IPS DF 4.7 (cell line): ENCODE measurements at regions not wholly inside any gene's neighbourhood (a gene's known extent, or its start where the extent isn't known, plus 50 kb on each side); places are given as distances from the start of the nearest gene placed in this dataset.
A peak's percentile ranks its signal among the peaks of the same experiment; 100 is the strongest.

ENCODE experiments used
- DNase-seq: peaks from one replicate; pipeline ENCODE4 v3.0.0-alpha.2; 2013; ENCODE audit warnings: low spot score; ENCODE audit errors: extremely low read depth

DNA sequence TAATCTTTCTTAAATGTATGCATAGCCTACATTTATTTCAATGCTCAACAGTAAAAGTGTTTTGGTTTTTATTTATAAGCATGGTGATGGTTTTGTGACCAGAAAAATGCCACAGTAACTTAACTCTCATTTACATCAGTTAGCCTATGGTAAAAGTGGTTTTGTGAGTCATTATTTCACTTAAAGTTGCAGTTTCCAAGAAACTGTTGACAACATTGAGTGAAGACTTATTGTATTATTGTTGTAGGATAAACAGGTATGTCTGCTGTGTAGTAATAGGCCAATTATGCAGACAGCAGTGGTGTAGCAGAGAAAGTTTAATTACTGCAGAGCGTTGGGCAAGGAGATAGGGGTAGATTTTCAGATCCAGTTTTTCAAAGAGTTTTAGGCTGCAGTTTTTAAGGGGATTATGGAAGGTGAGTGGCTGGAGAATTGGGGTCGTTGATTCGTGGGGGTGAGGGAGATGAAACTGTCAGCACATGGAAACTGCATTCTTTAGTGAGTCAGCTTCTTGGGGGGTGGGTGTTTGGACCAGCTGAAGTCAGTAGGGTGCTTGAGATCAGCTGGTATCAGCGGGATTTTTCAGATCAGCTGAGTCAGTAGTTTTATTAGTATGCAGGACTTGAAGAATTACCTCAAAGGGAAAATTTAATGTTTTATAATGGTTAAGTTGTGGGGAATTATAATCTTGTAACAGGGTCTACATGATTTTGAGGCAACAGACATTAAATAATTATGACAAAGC lies 168.7 kb upstream of the FMN2 start:
- no peak for DNase-seq

GRCh38 chr1:239924741-239925350 lies 166.8 kb upstream of the FMN2 start:
- no peak for DNase-seq

DNA sequence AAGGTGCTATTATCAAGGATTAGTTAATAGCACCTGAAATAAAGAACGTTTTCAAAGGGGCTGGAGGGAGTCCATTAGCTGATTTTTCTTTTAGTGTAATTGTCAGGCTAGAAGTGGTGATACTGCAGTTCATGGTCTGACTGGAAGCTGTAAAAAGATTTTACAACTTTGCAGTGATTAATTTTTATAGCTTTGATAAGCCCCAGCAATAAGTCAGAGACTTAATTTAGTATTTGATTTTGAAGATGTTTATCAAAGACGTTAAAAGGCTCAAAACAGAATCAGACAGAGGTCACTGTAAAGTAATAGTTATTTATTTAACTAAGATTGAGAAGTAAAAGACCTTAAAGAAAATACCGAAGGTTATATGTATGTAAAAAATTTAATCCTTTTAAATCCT lies 165.5 kb upstream of the FMN2 start:
- DNase-seq = no peak

- DNase-seq = no peak
These were observed 162.4 kb upstream of the FMN2 start for GRCh38 chr1:239929317-239929716.

- DNase-seq = no peak
These were observed 160.9 kb upstream of the FMN2 start for GRCh38 chr1:239930686-239931262.

- no peak for DNase-seq
These were observed 160.3 kb upstream of the FMN2 start for GRCh38 chr1:239931341-239931740.

- DNase-seq = no peak
These were observed 152.1 kb upstream of the FMN2 start for GRCh38 chr1:239939602-239940001.

DNA sequence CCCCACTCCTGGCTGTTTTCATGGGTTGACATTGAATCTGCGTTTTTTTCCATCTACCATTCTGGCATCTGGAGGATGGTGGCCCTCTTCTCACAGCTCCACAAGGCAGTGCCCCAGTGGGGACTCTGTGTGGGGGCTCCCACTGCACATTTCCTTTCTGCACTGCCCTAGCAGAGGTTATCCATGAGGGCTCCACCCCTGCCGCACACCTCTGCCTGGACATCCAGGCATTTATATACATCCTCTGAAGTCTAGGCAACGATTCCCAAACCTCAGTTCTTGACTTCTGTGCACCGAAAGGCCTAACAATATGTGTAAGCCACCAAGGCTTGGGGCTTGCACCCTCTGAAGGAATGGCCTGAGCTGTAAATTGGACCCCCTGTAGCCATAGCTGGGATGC lies 147.9 kb upstream of the FMN2 start:
- no peak for DNase-seq

DNA sequence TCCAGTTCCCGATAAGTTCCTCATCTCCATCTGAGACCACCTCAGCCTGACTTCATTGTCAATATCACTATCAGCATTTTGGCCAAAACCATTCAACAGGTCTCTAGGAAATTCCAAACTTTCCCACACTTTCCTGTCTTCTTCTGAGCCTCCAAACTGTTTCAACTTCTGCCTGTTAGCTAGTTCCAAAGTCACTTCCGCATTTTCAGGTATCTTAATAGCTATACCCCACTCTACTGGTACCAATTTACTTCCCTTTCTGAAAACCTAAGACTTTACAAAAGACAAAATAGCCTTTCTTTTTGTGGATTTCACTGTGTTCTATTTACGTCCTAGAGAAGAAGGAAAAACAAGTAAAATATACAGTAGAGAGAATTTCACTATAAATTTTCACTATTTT lies 147.0 kb upstream of the FMN2 start:
- DNase-seq = no peak

DNA sequence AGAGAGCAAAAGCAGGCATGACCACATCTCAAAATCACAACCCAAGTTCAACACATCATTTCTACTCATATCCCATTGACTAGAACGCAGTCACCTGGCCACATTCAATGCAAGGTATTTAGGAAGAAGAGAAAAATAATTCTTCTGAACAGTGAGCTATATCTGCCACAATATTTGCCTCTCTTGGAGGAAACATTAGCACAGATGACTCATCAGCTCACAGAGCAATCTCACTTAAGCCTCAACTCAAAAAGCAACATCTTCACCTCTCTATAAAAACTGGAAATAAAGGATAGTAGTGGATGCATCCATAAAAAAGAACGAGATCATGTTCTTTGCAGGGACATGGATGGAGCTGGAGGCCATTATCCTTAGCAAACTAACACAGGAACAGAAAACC lies 143.9 kb upstream of the FMN2 start:
- no peak for DNase-seq

- DNase-seq = peak; percentile 53
These were observed 140.1 kb upstream of the FMN2 start for GRCh38 chr1:239951511-239952140.

DNA sequence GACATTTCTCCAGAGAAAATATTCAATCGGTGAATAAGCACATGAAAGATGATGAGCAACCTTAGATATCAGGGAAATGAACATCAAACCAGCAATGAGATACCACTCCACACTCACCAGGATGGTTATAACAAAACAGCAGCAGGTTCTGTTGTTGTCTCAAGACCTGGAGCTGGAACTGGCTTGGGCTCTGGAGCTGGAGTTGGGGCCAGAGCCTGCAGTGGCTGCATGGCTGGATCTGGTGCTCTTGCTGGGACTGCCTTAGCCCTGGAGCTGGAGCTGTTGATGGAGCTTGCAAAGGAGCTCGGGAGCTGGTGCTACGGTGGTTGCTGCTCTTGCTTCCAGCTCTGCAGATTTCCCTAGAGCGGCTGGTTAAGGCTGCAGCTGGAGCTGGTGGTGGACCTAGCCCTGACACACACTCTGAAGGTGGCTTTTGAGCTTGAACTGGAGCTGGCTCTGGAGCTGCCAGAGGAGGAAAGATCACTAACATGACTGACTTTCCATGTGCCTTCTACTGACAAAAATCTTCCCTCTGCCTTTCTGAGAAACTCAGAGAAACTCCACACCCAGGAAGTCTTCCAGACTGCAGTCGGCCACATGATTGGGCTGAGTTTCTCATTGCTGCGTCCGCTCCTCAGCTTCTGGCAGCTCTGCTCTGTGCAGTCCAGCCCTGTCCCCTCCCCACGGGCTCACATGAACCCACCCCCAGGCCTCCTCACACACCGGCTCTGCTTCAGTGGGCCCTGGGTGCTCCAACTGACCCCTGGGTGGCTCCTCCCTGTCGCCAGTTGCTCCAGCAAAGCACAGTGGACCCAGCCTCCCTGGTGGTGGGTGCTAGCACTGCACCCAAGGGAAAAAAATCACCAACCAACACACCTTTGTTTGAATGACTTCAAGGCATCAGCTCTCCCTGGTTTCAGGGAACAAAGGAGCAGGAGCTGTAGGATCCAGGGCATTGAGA lies 139.1 kb upstream of the FMN2 start:
- no peak for DNase-seq

DNA sequence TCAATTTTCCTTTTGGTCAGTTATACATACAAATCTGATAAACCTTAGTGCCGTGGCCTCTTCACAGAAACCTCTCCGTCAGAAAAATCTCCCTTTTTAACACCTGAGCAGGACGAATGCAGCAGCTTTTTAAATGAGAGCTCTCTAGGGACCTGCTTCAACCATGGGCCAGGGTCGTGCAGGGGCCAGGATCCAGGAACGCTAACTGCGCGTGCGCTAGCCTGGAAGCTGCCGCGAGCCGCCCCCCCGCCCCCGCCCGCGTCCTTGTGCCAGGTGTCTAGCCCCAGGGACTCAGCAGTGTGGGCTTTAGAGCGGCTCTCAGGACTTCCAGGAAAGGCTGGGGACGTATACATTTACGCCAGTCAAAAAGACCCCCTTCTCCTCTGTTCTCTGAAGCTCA lies 136.8 kb upstream of the FMN2 start:
- no peak for DNase-seq

DNA sequence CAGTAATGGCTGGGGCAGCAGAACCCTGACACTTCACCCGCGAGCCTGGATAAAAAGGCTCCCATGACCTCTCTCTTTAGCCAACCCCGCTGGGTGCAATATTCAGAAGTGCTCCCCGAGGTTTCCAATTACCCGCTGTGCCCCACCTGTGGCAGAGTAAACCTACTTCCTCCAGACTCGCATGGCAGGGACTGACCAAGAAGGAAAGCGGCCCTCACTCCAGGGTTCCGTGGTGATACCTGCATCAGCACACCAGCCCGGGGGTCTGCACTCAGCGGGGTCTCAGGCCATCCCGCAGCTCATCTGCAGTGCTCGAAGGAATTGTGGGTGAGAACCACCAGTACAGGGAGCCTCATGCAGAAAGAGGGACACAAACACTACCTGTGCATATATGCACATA lies 136.3 kb upstream of the FMN2 start:
- DNase-seq = no peak

GRCh38 chr1:239956263-239956662 lies 135.4 kb upstream of the FMN2 start:
- DNase-seq = no peak

- DNase-seq = no peak
These were observed 133.6 kb upstream of the FMN2 start for GRCh38 chr1:239958063-239958462.

DNA sequence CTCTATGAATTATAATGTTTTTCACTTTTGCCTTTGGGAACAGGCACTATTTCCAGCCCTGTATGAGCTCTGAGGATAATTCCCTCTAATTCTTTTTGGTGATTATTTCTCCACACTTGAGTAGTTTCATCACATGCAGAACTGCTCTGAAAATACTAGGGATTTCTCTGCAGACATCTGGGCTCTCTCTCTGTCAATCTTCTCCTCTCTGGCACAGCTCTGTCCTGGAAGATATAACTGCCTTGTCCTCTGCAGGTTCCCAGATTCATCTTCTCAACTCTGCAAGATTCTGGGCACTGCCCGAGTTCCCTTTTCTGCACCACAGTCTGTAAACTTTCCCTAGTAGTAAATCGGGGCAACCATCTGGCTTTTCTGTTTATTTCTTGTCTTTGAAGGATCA lies 131.3 kb upstream of the FMN2 start:
- no peak for DNase-seq

GRCh38 chr1:239963856-239964255 lies 127.8 kb upstream of the FMN2 start:
- DNase-seq = no peak

- DNase-seq = no peak
These were observed 115.3 kb upstream of the FMN2 start for GRCh38 chr1:239976130-239976968.

DNA sequence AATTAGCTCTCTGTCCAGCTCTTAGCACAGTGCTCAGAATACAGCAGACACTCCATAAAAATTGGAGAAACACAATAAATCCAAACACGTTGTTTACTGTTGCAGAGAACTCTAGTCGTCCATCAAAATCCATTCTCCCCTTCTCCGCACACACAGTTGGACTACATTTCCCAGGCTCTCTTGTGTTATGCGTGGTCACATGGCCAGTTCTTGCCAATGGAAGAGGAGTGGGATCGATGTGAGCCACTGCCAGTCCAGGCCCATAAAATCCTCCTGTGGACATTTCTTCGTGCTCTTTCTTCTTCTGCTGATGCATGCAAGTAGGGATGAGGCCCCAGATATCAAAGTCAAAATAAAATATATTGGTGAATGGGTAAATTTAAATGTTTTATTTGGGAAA lies 114.3 kb upstream of the FMN2 start:
- DNase-seq = no peak
